Fibroblast of skin of right quadriceps (primary cell): ENCODE measurements at regions not wholly inside any gene's neighbourhood (a gene's known extent, or its start where the extent isn't known, plus 50 kb on each side); places are given as distances from the start of the nearest gene placed in this dataset.

Experiments used
- DNase-seq: peaks from one replicate; pipeline ENCODE4 v3.0.0-alpha.2; 2013

DNA sequence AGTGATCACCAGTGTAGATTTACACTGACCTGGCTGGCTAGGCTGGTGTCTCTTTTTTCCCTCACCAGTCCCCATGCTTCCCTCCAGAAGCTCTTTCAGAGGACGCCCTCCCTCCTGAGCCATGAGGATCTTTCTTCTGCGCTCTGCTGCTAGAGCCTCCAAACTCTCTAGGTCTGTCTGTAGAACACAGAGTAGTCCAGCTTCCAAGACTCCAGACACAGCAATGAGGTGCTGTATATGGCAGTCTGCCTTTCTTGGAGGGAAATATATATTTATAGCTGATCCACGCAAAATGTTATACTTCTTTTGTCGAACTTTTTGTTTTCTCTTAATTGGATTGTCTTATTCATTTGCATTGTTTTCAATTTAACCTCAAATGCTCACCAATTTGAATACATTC lies 1121.8 kb downstream of the ROBO2 start:
- no peak for DNase-seq

- no peak for DNase-seq
Observed at GRCh38 chr3:78163379-78163778, 1123.5 kb downstream of the ROBO2 start.

- DNase-seq: no peak
Observed at GRCh38 chr3:78165876-78166275, 1126.0 kb downstream of the ROBO2 start.

- no peak for DNase-seq
Observed at GRCh38 chr3:78174821-78175220, 1134.9 kb downstream of the ROBO2 start.

DNA sequence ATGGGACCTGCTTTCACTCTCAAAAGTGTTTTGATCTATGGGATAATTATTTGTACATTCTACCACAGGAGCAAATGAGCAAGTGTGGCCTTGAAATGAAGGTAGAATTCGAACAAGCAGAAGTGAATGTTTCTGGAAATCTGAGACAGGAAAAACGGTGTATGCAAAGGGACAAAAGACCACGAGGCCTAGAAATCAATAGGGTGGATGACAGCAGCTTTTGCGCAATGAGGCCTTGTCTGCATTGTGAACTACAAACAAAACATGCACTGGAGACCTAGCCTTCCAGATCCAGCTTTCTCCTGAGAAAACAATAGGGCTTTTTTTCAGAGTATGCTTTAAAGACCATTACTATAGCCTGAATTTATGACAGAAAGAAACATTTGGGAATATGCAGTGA lies 1137.0 kb downstream of the ROBO2 start:
- no peak for DNase-seq

- DNase-seq: no peak
Observed at GRCh38 chr3:78177780-78178179, 1137.9 kb downstream of the ROBO2 start.

GRCh38 chr3:78178209-78178608 lies 1138.3 kb downstream of the ROBO2 start:
- DNase-seq: no peak

DNA sequence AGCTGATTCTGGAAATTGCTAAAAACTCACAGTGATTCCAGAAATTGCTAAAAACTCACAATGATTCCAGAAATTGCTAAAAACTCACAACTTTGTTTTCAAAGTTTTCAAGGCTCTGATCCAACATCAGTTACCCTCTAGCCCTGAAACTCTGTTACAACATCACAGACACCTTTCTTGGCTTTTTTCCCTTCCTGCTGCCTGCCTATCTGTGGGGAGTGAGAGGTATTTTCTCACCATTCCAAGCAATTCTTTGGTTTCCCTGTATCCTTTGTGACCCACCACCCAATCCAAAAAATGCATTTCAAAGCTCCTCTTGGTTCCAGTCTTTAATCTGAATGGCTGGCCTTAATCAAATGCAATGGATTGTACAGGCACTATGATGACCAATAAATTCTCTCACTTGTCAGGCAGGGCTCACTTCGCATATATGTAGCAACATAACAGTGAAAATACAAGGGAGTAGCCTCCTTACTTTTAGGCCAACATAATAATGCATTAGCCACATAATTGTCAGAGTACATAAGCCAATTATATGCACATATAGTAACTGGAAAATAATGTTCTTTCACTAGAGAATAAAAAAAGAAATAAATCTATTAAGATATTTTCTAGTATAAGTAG lies 1139.0 kb downstream of the ROBO2 start:
- peak; percentile 24 for DNase-seq

GRCh38 chr3:78183906-78184599 lies 1144.2 kb downstream of the ROBO2 start:
- DNase-seq: no peak

DNA sequence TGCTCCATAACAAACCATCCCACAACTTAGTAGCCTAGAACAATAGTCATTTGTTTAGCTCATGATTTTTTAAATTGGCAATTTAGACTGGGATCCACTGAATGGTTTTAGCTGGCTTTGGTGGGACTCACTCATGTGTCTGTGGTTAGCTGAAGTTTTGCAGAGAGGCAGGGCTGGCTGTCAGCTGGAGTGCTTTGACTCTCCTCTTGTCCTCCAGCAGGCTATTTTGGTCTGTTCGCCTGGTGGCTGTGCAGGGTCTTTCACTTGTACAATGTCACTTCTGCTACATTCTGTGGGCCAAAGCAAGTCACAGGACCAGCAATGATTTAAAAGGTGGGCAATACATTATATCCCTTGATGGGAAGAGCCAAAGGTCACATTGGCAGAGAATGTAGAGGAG lies 1146.5 kb downstream of the ROBO2 start:
- no peak for DNase-seq

DNA sequence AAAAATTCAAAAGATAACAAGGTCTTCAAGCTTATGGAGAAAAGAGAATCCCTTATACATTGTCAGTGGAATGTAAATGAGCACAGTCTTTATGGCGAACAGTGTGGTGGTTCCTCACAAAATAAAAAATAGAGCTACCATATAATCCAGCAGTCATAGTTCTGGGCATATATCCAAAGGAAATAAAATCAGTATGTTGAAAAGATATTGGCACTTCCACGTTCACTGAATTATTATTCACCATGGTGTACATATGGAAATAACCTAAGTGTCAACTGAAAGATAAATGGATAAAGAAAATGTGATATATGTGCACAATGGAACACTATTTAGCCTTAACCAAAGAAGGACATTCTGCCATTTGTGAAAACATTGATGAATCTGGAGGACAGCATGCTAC lies 1161.2 kb downstream of the ROBO2 start:
- peak; percentile 66 for DNase-seq

DNA sequence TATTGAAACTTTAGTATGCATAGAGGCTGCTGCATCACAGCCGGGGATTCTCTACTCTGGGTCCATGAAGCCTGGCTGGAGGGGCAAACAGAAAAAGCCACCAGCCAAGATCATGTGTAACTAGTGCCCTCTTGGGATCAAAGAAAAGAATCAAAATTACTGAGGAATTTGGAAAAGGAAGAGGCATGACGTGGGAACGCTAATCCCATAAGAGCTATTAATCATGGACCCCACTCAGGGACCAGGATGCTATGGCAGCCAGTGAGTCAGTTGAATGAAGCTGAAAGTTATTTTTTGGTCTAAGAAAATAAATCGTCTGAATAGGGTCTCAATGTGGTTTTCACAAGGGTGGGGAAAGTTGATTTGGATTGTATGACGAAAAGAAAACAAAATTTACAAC lies 1165.1 kb downstream of the ROBO2 start:
- DNase-seq: peak; percentile 96

GRCh38 chr3:78221300-78221699 lies 1181.4 kb downstream of the ROBO2 start:
- DNase-seq: no peak

DNA sequence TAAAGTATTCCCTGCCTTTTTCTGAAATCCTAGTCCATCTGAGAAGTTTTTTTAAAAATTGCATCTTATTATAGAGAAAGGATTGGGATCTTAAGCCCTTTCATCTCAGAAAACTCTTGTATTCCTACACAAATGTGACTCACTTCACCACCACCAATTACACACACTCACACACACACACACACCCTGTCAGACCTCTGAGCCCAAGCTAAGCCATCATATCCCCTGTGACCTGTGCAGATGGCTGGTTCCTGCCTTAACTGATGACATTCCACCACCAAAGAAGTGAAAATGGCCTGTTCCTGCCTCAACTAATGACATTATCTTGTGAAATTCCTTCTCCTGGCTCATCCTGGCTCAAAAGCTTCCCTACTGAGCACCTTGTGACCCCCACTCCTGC lies 1181.9 kb downstream of the ROBO2 start:
- peak; percentile 15 for DNase-seq

- no peak for DNase-seq
Observed at GRCh38 chr3:78235841-78236240, 1195.9 kb downstream of the ROBO2 start.

GRCh38 chr3:78238811-78239210 lies 1198.9 kb downstream of the ROBO2 start:
- no peak for DNase-seq

DNA sequence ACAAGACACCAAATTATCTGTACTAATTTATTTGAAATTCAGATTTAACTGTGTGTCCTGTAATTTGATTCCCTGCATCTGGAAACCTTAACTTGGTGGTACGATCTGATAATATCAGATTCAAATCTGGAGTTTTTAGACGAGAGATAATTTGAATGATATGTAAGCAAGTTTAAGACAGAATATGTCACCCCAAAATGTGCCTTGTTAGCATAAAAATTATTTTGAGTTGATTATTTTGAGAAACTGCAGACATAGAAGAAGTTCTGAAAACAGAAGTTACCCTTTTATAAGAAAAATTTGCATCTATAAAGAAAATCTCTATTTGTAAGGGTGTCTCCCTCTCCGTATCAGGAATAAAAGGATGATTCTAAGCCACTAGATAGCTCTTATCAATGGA lies 1202.8 kb downstream of the ROBO2 start:
- DNase-seq: no peak

DNA sequence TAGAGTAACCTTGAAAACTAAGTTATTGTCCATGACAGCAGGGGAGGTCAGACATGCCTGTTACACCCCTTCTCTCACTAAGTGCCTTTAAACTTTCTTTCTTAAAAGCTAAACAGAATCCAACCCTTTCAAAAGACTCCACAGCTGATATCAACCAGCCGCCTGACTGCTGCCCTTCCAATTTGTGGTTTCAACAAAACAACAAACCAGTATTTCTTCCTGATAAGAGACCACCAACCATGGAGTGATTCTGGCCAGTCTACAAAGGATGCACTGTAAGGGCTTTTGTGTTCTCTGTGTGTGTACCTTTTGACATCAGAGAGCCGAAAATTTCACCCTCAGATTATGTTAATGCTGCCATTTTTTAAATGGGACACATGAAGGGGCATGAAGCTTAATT lies 1204.2 kb downstream of the ROBO2 start:
- no peak for DNase-seq

DNA sequence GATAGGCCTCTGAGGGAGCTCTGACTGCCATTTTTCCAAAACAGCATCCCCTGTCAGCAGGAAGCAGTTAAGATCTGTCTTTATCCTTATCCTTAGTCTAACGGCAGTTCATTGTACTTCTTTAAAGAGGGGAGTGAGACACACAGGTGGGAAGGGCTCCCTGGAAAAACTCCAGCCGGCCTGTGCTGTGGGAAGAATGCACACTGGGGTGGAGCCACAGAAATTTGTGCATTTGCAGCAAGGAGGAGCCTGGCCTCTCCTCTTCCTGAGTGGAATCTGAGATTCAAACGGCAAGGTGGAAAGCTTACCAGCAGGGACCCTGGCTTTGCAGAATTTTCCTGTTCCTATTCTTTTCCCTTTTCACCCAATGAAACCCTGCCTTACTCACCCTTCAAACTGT lies 1209.4 kb downstream of the ROBO2 start:
- DNase-seq: no peak

GRCh38 chr3:78253860-78254259 lies 1214.0 kb downstream of the ROBO2 start:
- DNase-seq: no peak

DNA sequence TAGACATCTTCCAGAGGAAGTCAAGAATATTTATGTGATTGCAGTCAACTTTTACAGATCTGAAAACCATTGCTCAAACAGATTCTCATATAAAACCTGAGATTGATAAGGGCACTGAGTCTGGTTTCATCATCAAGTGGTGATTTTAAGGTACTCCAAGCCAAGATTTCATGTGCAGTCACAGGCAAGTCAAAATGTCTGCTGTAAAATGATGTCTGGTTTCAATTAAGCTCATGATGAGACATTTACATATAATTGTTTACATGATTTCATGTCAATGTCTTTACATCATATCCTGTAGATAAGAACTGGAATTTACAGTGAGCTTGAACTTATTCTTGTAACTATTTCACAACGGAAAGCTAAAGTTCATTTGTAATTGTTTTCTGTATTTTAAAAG lies 1215.5 kb downstream of the ROBO2 start:
- DNase-seq: peak; percentile 93

DNA sequence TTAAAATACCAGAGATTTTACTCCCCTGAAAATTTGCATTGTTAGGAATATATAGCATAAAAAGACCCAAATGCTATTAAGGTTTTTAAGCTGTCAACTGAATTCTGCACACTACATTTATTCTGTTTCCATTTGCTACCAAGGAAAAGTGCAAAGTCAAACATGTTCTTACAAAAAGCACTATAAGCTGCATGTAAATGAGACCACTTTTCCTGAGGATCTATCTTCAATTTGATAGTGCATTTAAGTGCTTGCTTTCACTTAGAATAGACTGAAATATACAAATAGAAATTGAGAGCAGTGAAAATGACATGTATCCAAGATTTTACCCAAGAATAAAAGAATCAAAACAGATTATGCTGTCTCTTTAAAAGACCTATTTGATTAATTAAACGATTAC lies 1216.2 kb downstream of the ROBO2 start:
- no peak for DNase-seq

DNA sequence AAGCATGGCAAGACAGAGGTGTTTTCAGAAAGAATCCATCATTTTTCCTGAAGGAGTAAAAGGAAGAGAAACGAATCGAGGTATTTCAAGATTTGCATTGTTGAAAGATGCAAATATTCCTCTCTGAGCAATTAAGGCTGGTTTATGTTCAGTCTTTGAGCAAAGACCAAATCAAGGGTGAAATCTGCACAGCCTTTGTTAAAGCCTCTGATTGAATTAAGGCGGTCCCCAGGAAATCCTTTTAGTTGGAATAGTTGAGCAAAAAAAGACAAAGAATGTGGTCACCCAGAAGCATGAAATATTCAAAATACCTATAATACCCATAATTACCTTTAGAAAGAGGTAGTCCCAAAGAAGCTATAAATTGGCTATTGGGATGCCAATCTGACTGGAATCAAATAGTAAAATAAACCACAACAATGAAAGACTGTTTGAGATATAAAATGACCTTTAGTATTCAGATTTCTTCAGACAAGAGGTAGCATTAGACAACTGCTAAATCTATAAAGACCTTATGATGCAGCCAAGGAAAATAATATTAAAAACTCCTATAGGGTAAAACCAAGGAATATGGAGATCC lies 1218.1 kb downstream of the ROBO2 start:
- DNase-seq: no peak

GRCh38 chr3:78258798-78259197 lies 1218.9 kb downstream of the ROBO2 start:
- DNase-seq: peak; percentile 92

- no peak for DNase-seq
Observed at GRCh38 chr3:78260388-78260787, 1220.5 kb downstream of the ROBO2 start.
